ENCODE measurements at regions not wholly inside any gene's neighbourhood (a gene's known extent, or its start where the extent isn't known, plus 50 kb on each side); places are given as distances from the start of the nearest gene placed in this dataset.

DNA sequence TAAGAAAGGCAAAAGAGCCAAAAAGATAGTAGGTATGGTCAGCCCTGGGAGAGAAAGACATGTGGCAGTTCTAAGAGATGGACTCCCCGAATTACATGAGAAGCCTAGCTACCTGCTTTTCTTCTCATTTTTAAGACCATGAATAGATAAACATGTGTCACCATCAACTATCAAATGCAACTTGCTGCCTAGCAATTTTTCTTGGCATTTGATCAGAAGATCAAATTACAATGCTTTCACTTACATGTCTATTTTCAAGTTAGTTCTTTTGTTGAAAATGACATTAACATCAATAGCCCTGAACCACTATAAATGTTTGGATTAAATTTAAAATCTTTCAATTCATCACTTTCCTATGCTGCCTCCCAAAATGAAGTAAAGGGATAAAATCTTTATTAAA is 212.3 kb downstream of the HHIPL2 start:
- intact Hi-C loops (cut with DNase I; ENCODE audit: low total_unique reads): no loop called here
- no peak for DNase-seq (ENCODE audit: low spot score in 2 of 2)
- TF ChIP-seq CTCF (IDR thresholded peaks at IDR 0.05): no peak
- TF ChIP-seq POLR2A (IDR thresholded peaks at IDR 0.05): no peak
- WGBS, 2 donors: 64 to 68% methylated on average over 1 of the region's 1 CpG
- no peak overlapping the region for H3K4me3 ChIP-seq (ENCODE audit: low read depth, poor library complexity, severe bottlenecking)

DNA sequence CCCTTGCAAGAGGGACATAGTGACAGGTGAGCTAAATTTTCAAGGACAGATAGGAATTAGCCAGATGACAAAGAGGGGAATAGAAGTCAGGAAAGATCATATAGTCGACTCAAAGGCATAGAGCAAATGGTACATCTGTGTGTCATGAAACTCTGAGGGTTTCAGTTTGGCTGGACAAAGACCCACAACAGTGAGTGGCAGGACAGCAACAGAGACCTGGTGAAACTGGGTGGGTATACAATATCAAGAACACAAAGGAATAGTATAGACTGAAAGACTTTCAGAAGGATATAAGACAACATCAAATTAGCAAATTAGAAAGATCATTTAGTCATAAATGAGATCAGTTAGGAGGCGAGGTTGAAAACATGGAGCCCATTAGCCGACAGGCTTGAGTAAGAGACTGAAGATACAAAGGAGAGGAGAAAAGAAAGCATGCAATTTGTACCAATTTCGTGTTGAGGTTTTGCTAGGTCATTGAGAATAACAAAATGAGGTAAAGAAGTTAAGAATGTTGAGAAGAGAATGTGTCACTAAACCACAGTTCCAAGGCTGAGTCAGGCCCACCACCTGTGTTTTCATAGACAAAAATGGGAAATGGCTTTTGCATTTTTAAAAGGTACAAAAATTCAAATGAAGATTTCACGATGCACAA is 213.8 kb downstream of the HHIPL2 start:
- intact Hi-C loops (cut with DNase I; ENCODE audit: low total_unique reads): no loop called here
- WGBS, 2 donors: 82 to 90% methylated on average over 5 of the region's 5 CpGs
- no peak for DNase-seq (ENCODE audit: low spot score in 2 of 2)
- TF ChIP-seq CTCF (IDR thresholded peaks at IDR 0.05) (no peak), POLR2A (IDR thresholded peaks at IDR 0.05) (no peak)
- H3K4me3 ChIP-seq (ENCODE audit: low read depth, poor library complexity, severe bottlenecking): no peak overlapping the region

DNA sequence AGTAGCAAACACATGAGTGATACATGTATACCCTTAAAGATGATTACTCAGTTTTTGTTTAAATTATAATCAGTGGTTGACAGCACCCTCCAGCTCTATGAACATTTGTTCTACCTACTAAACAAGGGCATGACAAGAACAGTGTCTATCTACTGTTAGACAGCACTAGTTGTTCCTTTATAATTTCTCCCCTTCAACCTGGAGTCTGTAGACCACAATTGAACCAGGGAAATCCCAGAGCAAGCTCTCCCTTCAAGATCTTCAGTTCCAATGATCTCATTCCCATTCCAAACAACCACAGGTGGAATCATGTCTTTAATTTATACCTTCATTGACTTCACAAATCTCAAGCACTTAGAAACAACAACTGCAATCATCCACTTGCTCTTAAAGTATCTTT is 216.1 kb downstream of the HHIPL2 start:
- no peak for DNase-seq (ENCODE audit: low spot score in 2 of 2)
- H3K4me3 ChIP-seq (ENCODE audit: low read depth, poor library complexity, severe bottlenecking): no peak overlapping the region
- TF ChIP-seq POLR2A (IDR thresholded peaks at IDR 0.05) (no peak), CTCF (IDR thresholded peaks at IDR 0.05) (no peak)
- intact Hi-C loops (cut with DNase I; ENCODE audit: low total_unique reads): no loop called here

DNA sequence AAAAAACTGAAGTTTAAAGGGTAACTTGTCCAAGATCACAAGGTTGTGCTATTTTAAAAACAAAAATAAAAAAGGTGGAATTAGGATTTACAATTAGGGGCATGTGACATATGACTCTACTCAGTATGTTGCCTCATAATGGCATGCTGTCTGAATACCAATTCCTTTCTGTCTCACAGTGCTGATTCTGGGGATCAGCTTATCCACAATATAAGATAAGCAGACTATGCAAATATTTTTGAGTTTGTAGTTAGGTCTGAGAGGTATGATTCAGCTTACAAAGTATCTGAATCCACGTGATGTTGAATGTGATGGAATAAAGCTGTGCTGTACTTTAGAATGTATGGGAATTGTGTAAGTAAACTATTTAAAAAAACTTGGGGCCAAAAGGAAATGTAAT is 216.6 kb downstream of the HHIPL2 start:
- WGBS, 2 donors: 71 to 80% methylated on average over 1 of the region's 1 CpG
- TF ChIP-seq CTCF (IDR thresholded peaks at IDR 0.05): no peak
- TF ChIP-seq POLR2A (IDR thresholded peaks at IDR 0.05): no peak
- intact Hi-C loops (cut with DNase I; ENCODE audit: low total_unique reads): no loop called here
- H3K4me3 ChIP-seq (ENCODE audit: low read depth, poor library complexity, severe bottlenecking): no peak overlapping the region
- DNase-seq (ENCODE audit: low spot score in 2 of 2): no peak

DNA sequence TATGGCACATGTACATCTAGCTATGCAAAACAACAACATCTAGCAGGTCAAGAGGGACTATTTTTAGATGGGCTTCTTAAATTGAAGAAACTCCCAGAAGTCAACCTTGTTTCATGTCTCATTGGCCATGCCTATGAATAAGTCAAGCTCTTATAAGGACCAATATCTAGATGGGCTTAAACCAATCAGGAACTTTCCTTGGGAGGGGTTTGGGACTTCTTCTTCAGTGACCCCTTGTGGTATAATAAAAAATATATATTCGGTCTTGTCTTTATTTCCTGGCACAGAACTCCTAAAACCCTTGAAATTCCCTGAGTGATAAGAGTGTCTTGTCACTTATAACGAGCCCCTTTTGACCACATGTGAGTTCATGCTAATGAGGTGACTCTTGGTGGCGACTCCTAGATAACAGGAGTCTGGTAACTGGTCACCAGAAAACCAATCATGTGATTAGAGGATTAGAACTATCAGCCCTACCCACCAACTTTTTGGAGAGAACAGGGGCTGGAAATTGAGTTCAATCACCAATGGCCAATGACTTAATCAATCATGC is 218.3 kb downstream of the HHIPL2 start:
- WGBS, 2 donors: 81 to 83% methylated on average over 3 of the region's 3 CpGs
- intact Hi-C loops (cut with DNase I; ENCODE audit: low total_unique reads): no loop called here
- H3K4me3 ChIP-seq (ENCODE audit: low read depth, poor library complexity, severe bottlenecking): no peak overlapping the region
- no peak for TF ChIP-seq POLR2A (IDR thresholded peaks at IDR 0.05)
- TF ChIP-seq CTCF (IDR thresholded peaks at IDR 0.05): no peak
- no peak for DNase-seq (ENCODE audit: low spot score in 2 of 2)

- TF ChIP-seq CTCF (IDR thresholded peaks at IDR 0.05) (no peak), POLR2A (IDR thresholded peaks at IDR 0.05) (no peak)
- DNase-seq (ENCODE audit: low spot score in 2 of 2): no peak
- intact Hi-C loops (cut with DNase I; ENCODE audit: low total_unique reads): no loop called here
- no peak overlapping the region for H3K4me3 ChIP-seq (ENCODE audit: low read depth, poor library complexity, severe bottlenecking)
Measured at GRCh38 chr1:222326710-222327036, 221.2 kb downstream of the HHIPL2 start.
